HUES64 (cell line): ENCODE measurements at regions not wholly inside any gene's neighbourhood (a gene's known extent, or its start where the extent isn't known, plus 50 kb on each side); places are given as distances from the start of the nearest gene placed in this dataset.

Experiments used
- H3K27ac ChIP-seq: 2 replicates; pipeline ENCODE4 v1.7.0; 2013; ENCODE audit warnings: low read depth, low read length, inconsistent platforms
- H3K27me3 ChIP-seq: 2 replicates; pipeline ENCODE4 v1.6.1; 2013; ENCODE audit warnings: mild to moderate bottlenecking, low read length; ENCODE audit not compliant: insufficient read depth
- H3K36me3 ChIP-seq: 2 replicates; pipeline ENCODE4 v1.6.1; 2013; ENCODE audit warnings: mild to moderate bottlenecking, low read length; ENCODE audit not compliant: insufficient read depth
- H3K4me1 ChIP-seq: 2 replicates; pipeline ENCODE4 v1.6.1; 2013; ENCODE audit warnings: mild to moderate bottlenecking, low read length, moderate library complexity; ENCODE audit not compliant: insufficient read depth
- H3K4me3 ChIP-seq: 2 replicates; pipeline ENCODE4 v1.5.1; 2013; ENCODE audit warnings: mild to moderate bottlenecking, low read length, moderate library complexity
- H3K9ac ChIP-seq: 2 replicates; pipeline ENCODE4 v1.6.1; 2013; ENCODE audit warnings: mild to moderate bottlenecking, low read depth, low read length
- H3K9me3 ChIP-seq: 2 replicates; pipeline ENCODE4 v1.6.1; 2013; ENCODE audit warnings: low read depth, low read length; ENCODE audit not compliant: insufficient read depth
- WGBS: fragments of 150-250, 120-280 bp; methylation state at CpG from one replicate; pipeline ENCODE4 v1.1.7; 2013; ENCODE audit warnings: missing lambda C conversion rate; 5-methylcytosine and 5-hydroxymethylcytosine counted together

DNA sequence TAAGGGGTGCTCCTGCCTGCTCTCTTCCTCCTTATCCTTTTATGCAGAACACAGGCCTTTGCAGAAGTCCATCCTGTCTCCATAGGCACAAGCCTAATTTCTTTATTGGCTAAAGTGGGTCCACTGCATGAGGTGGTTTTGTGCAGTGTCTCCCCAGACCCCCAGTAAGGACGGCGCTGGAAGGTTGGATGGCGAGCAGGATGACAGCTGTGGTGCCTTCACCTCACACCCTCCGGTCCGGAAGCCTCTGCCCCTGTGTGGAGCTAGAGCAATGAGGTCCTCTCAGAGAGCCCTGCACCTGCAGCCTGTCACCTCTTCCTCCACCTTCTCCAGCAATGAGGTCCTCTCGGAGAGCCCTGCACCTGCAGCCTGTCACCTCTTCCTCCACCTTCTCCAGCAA is 393.7 kb upstream of the IRX1 start:
- peaks cover 13% of the 10 kb centered on the region for H3K4me1 ChIP-seq
- 97% methylated on average over 5 of the region's 6 CpGs for WGBS
- no peak overlapping the region for H3K9ac ChIP-seq
- H3K36me3 ChIP-seq: no peaks in the 10 kb centered on the region
- H3K4me3 ChIP-seq: no peak overlapping the region
- H3K27ac ChIP-seq: no peak overlapping the region
- H3K27me3 ChIP-seq: peaks cover 34% of the 10 kb centered on the region
- H3K9me3 ChIP-seq: no peaks in the 10 kb centered on the region

DNA sequence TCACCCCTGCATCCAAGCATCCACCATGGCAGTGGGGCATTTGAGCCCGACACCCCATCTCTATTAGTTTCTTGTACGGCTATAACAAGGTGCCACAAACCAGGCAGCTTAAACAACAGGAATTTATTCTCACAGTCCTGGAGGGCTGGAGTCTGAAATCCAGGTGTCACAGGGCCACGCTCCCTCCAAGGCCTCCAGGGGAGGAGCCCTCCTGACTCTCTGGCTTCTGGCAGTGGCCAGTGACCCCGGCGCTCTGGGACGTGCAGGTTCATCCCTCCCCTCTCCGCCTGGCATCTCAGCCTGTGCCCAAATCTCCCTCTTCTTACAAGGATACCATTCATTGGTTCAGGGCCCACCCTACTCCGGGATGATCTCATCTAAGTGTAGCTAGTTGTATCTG is 394.5 kb upstream of the IRX1 start:
- WGBS: 97% methylated on average over 8 of the region's 8 CpGs
- Histone ChIP-seq H3K4me1 (peaks cover 22% of the 10 kb centered on the region), H3K4me3 (no peak overlapping the region), H3K36me3 (no peaks in the 10 kb centered on the region), H3K27me3 (peaks cover 42% of the 10 kb centered on the region), H3K9ac (no peak overlapping the region), H3K27ac (no peak overlapping the region), H3K9me3 (no peaks in the 10 kb centered on the region)

DNA sequence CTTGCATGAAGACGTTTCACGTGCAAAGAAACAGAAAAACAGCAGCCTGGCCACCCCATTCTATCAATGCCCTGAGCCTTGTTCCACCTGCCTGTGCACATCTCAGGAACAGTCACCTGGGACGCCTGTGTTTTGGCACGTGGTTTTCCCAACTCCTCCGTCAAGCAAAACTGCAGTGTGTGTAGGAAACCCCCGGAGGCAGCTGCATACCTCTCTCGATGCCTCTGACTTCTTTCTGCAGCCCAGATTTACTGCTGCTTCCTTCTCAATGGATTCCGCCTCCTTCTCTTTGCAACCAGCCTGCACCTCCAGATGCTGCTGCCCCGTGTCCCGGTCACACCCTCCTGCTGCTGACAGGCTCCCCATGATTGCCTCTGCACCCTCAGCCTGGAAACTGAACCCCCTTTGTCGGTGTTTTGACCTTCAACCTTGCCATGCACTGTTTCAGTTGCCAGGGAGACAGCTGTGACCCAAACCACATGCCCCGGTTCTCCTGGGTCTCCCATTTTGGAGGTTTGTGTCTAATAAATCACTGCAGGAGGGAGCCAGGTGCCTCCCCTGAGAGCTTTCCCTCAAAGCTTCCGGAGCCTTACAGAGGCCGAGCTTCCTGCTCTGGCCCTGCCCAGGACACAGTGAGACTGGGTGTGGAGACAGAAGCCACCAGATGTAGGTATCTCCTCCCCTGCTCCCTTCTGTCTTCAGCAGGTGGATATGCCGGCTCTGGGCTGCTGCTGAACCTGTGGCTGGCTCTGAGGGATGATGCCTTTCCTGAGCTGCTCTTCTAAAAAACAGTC is 395.5 kb upstream of the IRX1 start:
- Histone ChIP-seq H3K27me3 (peaks cover 44% of the 10 kb centered on the region), H3K9me3 (no peaks in the 10 kb centered on the region), H3K4me1 (peaks cover 30% of the 10 kb centered on the region), H3K9ac (no peak overlapping the region), H3K36me3 (no peaks in the 10 kb centered on the region), H3K27ac (no peak overlapping the region), H3K4me3 (no peak overlapping the region)
- WGBS: 78% methylated on average over 15 of the region's 15 CpGs

DNA sequence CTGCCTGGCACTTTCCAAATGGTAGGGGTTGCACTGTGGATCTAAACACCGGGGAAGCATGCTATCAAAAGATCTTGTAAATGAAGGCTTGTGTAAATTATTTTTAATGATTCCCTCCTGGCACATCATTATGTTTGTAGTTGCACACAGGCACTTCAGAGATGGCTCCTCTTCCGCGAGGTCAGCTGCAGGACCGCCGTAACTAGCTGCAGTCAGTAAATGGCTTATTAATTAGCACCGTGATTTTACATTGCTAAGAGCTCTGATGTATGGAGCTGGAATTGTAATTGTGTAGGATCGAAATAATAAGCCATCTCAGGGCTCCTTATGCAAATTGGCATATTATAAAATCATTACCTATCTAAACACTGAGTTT is 397.6 kb upstream of the IRX1 start:
- H3K4me1 ChIP-seq: peaks cover 41% of the 10 kb centered on the region
- peak overlapping the region; percentile 56 for H3K4me3 ChIP-seq
- H3K27ac ChIP-seq: no peak overlapping the region
- no peaks in the 10 kb centered on the region for H3K9me3 ChIP-seq
- 35% methylated on average over 7 of the region's 7 CpGs for WGBS
- H3K36me3 ChIP-seq: no peaks in the 10 kb centered on the region
- H3K9ac ChIP-seq: peak overlapping the region; percentile 47; the same call in 1 of the 2 replicates
- H3K27me3 ChIP-seq: peaks cover 50% of the 10 kb centered on the region

DNA sequence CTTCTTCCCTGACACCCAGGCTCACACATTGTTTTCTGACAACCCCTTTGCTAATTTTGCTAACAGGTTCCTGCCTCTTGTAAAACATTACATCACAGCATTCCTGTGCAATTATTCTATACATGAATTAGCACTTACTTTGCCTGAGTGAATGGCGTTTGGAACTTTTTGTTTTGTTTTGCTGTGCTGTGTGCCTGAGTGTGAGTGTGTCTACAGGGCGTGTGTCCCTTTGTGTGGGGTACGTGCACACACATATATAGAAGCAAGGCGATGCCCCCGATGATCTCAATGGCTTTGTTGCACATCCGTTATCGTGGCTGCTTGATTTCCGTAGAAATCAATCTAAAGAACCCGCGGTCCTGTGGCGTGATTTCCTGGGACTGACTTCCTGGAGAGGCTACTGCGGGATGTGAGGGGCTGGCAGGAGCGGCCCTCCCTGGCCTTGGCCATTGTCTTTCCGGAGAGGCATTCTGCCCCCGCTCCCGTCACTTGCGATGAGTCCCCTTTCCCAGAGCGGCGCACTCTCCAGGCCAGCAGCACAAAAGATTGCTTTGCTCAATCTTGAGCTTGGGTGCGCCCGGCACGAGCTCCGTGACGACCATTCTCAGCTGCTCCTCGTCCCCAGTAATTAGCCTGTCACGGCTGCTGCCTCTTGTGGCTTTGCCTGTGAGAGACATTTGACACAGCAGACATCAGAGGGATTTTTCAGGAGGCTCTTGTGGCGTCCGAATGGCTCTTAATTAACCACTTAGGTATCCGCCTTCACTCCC is 398.1 kb upstream of the IRX1 start:
- Histone ChIP-seq H3K9me3 (no peaks in the 10 kb centered on the region), H3K27me3 (peaks cover 50% of the 10 kb centered on the region), H3K36me3 (no peaks in the 10 kb centered on the region), H3K4me3 (peak overlapping the region; percentile 56), H3K4me1 (peaks cover 41% of the 10 kb centered on the region), H3K27ac (no peak overlapping the region; the same call in 1 of the 2 replicates), H3K9ac (peak overlapping the region; percentile 47)
- 6% methylated on average over 29 of the region's 29 CpGs for WGBS

DNA sequence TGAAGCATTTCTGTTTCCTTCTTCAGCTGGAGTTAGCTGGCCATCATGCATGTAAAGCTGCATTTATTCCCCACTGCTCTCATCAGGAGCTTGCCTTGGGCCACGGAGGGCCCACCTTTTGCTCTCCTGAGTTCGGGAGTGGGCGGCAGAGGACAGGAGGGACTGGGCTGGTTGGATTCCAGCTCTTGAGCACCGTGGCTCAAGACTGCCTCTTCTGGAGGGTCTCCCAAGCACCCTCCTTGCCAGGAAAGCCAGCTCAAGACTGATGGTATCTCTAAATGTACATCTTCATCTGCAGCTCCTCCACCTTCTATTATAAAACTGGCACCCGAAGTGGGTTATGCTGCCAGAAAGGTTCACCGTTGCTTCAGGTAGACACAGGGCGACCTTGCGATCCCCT is 399.6 kb upstream of the IRX1 start:
- no peak overlapping the region for H3K9ac ChIP-seq
- no peaks in the 10 kb centered on the region for H3K9me3 ChIP-seq
- H3K27ac ChIP-seq: no peak overlapping the region
- H3K27me3 ChIP-seq: peaks cover 50% of the 10 kb centered on the region
- no peaks in the 10 kb centered on the region for H3K36me3 ChIP-seq
- peaks cover 44% of the 10 kb centered on the region for H3K4me1 ChIP-seq
- no peak overlapping the region for H3K4me3 ChIP-seq
- 66% methylated on average over 8 of the region's 8 CpGs for WGBS

DNA sequence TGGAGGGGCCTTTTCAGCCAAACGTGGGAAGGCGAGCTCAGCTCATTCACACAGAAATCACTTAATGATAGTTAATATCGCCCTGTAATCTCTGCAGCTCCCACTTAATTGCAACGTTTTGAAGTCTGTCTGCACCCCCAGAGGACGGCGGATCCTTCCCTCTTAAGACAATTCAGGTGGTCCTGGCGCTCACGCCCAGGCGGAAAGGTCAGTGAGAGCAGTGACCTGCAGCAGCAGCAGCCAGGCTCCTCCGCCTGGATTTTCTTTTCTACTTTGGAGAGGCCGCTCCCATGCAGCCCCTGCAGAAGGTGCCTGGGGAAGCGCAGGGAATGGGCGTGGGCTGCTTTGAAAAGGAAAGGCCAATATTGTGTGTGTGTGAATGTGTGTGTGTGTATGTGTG is 400.9 kb upstream of the IRX1 start:
- Histone ChIP-seq H3K4me1 (peaks cover 44% of the 10 kb centered on the region), H3K9me3 (no peaks in the 10 kb centered on the region), H3K27ac (no peak overlapping the region), H3K9ac (no peak overlapping the region), H3K36me3 (no peaks in the 10 kb centered on the region), H3K4me3 (no peak overlapping the region), H3K27me3 (peaks cover 43% of the 10 kb centered on the region)
- 54% methylated on average over 13 of the region's 13 CpGs for WGBS

DNA sequence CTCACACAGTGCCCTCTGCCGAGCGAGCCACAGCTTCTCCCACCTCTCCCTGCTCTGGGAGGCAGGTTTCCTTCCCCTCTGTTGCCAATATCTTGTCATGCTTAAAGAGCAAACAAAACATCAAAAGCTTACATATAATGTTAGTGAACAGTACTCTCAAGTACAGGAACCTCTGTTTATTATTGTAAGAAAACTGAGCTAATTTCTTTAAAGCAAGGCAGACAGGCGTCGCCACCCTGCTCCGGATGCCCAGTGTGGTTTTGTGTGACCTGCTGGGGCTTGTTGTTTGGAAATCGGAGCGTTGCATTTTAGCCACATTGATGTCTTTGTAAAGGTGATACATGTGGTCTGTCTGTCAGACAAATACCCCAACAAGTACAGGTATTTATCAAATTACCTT is 401.4 kb upstream of the IRX1 start:
- Histone ChIP-seq H3K27ac (no peak overlapping the region), H3K36me3 (no peaks in the 10 kb centered on the region), H3K9ac (no peak overlapping the region), H3K9me3 (no peaks in the 10 kb centered on the region), H3K4me1 (peaks cover 44% of the 10 kb centered on the region), H3K27me3 (peaks cover 39% of the 10 kb centered on the region), H3K4me3 (no peak overlapping the region)
- 77% methylated on average over 7 of the region's 7 CpGs for WGBS

DNA sequence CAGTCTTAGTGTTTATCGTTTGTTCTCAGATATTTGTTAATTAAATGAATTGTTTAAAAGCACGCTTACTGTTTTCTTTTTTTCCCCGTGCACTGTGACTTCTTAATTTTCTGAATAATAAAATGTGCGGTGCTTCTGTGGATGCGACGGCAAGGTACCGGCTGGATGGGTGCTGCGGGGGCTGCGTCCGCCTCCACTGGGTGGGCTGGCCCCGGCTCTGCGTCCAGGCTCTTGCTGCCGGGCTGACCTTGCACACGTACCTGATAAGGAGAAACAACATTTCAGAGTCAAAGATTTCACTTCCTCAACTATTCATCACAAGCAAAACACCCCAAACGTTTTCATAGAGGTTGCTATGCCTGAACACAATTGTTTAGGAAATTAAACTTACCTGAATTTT is 404.0 kb upstream of the IRX1 start:
- Histone ChIP-seq H3K27me3 (peaks cover 12% of the 10 kb centered on the region), H3K4me3 (no peak overlapping the region), H3K9ac (no peak overlapping the region), H3K4me1 (peaks cover 36% of the 10 kb centered on the region), H3K36me3 (no peaks in the 10 kb centered on the region), H3K9me3 (no peaks in the 10 kb centered on the region), H3K27ac (no peak overlapping the region)
- WGBS: 91% methylated on average over 15 of the region's 15 CpGs

DNA sequence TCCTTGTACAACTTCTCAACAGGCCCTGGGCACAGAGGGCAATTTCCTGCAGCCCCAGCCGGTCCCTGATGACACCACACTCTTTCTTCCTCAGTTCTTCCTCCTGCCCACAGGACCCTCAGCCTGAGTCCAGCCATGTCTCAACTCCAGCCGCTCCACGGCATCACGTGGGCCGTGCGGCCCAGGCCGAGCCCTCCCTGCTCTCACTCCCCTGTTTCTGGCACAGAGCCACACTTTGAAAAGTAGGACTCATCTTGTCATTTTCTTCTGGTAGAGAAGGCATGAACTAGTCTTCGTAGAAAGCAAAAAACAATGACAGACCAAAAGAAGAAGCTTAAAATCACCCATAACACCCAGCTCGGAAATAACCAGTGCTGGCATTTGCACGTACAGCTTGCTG is 404.7 kb upstream of the IRX1 start:
- Histone ChIP-seq H3K9ac (no peak overlapping the region), H3K27me3 (peaks cover 6% of the 10 kb centered on the region; the same call in 1 of the 2 replicates), H3K4me1 (peaks cover 36% of the 10 kb centered on the region), H3K36me3 (no peaks in the 10 kb centered on the region), H3K27ac (no peak overlapping the region), H3K9me3 (no peaks in the 10 kb centered on the region), H3K4me3 (no peak overlapping the region)
- WGBS: 93% methylated on average over 10 of the region's 10 CpGs

DNA sequence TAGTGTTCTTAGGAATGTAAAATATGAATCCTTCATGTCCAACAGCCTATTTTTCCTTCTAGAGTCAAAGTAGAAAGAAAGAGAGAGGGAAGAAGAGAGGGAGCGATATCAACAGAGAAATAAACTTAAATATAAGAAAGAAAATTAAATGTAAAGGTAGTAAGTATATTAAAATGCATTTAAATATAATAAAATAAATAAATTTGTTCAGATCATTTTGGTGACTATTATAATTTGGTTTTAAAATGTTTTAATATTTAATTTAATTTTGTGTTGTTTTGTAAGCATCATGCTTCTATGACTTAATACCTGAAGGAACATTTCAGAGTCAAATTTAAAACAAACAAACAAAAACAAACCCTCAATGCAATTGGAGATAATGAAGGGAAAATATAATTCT is 405.2 kb upstream of the IRX1 start:
- H3K9me3 ChIP-seq: no peaks in the 10 kb centered on the region
- WGBS: no CpG with 5 or more reads among the region's 1 CpG

More for the DNA sequence above, 405.2 kb upstream of the IRX1 start:
- H3K4me1 ChIP-seq: peaks cover 32% of the 10 kb centered on the region
- H3K27me3 ChIP-seq: peaks cover 6% of the 10 kb centered on the region; the same call in 1 of the 2 replicates
- H3K27ac ChIP-seq: no peak overlapping the region
- no peak overlapping the region for H3K4me3 ChIP-seq
- no peak overlapping the region for H3K9ac ChIP-seq
- H3K36me3 ChIP-seq: no peaks in the 10 kb centered on the region
